ENCODE measurements at regions not wholly inside any gene's neighbourhood (a gene's known extent, or its start where the extent isn't known, plus 50 kb on each side); places are given as distances from the start of the nearest gene placed in this dataset.

DNA sequence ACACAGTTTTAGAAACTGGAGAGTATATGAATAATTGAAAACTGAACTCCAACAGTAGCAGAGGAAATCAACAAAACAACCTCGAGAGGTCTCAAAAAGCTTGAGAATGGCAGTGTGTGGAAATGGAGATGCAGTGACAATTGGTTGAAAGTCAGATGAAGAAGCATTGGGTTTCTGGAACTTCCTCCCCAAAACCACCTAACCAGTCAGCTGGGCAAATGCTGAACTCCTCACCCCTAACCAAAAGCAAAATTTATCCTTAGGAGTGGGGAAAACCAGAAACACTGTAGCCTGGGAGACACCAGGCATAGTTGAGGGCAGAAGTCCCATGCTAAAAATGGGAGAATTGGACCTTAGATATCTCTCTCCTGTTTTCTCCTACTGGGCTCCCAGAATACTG is 109.9 kb downstream of the TANC2 start:
- H4K20me1 ChIP-seq (ENCODE audit: insufficient read depth, low read length), result no peaks in the 10 kb centered on the region
- no peak overlapping the region for H3K27ac ChIP-seq (ENCODE audit: low read length)
- TF ChIP-seq, protein P1, sequence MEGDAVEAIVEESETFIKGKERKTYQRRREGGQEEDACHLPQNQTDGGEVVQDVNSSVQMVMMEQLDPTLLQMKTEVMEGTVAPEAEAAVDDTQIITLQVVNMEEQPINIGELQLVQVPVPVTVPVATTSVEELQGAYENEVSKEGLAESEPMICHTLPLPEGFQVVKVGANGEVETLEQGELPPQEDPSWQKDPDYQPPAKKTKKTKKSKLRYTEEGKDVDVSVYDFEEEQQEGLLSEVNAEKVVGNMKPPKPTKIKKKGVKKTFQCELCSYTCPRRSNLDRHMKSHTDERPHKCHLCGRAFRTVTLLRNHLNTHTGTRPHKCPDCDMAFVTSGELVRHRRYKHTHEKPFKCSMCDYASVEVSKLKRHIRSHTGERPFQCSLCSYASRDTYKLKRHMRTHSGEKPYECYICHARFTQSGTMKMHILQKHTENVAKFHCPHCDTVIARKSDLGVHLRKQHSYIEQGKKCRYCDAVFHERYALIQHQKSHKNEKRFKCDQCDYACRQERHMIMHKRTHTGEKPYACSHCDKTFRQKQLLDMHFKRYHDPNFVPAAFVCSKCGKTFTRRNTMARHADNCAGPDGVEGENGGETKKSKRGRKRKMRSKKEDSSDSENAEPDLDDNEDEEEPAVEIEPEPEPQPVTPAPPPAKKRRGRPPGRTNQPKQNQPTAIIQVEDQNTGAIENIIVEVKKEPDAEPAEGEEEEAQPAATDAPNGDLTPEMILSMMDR (IDR thresholded peaks at IDR 0.05; ENCODE audit: low read depth, low read length), result no peak
- TF ChIP-seq EZH2phosphoT487 (IDR thresholded peaks at IDR 0.05; ENCODE audit: low read depth), result no peak
- no peaks in the 10 kb centered on the region for H3K36me3 ChIP-seq (replicated peaks; ENCODE audit: low read depth, low read length)
- no peak overlapping the region for H3K4me2 ChIP-seq (ENCODE audit: low read length)
- H3K4me3 ChIP-seq (ENCODE audit: low read length), result no peak overlapping the region
- no peaks in the 10 kb centered on the region for H3K9me3 ChIP-seq (ENCODE audit: insufficient read depth, low read length)
- H2AFZ ChIP-seq (ENCODE audit: low read depth, low read length), result no peak overlapping the region
- no peaks in the 10 kb centered on the region for H3K79me2 ChIP-seq (ENCODE audit: low read length)
- H3K9ac ChIP-seq (ENCODE audit: low read length), result no peak overlapping the region
- H3K4me1 ChIP-seq (ENCODE audit: low read length), result 0 out of 2 replicates have a peak, but pooled peaks cover 4% of the 10 kb centered on the region
- H3K27me3 ChIP-seq (ENCODE audit: low read depth, low read length), result no peaks in the 10 kb centered on the region

DNA sequence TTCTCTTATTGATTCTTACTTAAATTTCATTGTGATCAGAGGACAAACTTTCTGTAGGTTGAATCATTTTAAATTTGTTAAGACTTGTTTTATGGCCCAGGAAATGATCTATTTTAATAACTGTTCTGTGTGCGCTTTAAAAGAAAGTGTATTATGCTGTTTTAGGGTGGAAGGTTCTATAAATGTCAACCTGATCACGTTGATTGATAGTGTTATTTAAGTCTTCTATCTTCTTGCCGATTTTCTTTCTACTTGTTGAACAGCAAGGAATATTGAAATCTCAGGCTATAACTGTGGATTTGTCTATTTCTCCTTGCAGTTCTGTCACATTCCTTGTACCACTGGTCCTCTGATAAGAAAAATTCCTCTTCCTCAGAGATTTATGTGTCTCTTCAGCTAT is 112.7 kb downstream of the TANC2 start:
- Histone ChIP-seq H3K9me3 (ENCODE audit: insufficient read depth, low read length) (no peaks in the 10 kb centered on the region), H3K27ac (ENCODE audit: low read length) (no peak overlapping the region), H3K4me2 (ENCODE audit: low read length) (no peak overlapping the region), H2AFZ (ENCODE audit: low read depth, low read length) (no peak overlapping the region), H3K79me2 (ENCODE audit: low read length) (no peaks in the 10 kb centered on the region), H3K9ac (ENCODE audit: low read length) (no peak overlapping the region), H3K27me3 (ENCODE audit: low read depth, low read length) (no peaks in the 10 kb centered on the region), H3K36me3 (replicated peaks; ENCODE audit: low read depth, low read length) (no peaks in the 10 kb centered on the region), H3K4me1 (ENCODE audit: low read length) (peaks cover 17% of the 10 kb centered on the region), H4K20me1 (ENCODE audit: insufficient read depth, low read length) (no peaks in the 10 kb centered on the region), H3K4me3 (ENCODE audit: low read length) (no peak overlapping the region)
- no peak for TF ChIP-seq EZH2phosphoT487 (IDR thresholded peaks at IDR 0.05; ENCODE audit: low read depth)
- TF ChIP-seq, protein P1 (IDR thresholded peaks at IDR 0.05; ENCODE audit: low read depth, low read length), result no peak

DNA sequence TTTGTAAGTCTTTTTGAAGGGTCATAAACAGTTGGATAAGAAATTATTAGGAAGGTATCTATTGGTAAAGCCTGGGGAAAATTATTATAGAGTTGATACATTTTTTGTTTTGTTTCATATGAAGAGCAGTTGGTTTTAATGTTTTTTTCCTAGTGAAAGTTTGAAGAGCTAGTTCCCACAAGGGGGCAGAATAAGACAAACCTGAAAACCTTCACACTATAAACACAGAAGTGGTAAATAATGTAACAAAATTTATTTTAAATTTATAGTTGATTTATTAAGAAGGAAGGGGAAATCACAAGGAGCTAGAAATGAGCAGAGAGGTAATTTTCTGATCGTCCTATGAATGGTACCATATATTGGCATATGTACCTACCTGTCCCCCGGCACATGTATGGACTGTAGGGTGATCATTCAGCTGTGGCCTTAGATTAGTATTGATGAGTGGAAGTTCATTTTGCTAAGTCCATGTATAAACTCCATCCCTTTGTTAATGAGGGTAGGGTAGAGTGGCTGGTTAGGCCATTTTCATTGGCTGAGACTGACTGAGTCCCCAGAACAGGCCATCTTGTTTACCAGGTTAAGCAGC is 116.3 kb downstream of the TANC2 start:
- H3K9me3 ChIP-seq (ENCODE audit: insufficient read depth, low read length), result no peaks in the 10 kb centered on the region
- H4K20me1 ChIP-seq (ENCODE audit: insufficient read depth, low read length), result no peaks in the 10 kb centered on the region
- peaks cover 17% of the 10 kb centered on the region for H3K4me1 ChIP-seq (ENCODE audit: low read length)
- 0 out of 2 replicates have a peak overlapping the region, but pooled peaks have one; percentile 17 for H3K27ac ChIP-seq (ENCODE audit: low read length)
- H3K36me3 ChIP-seq (replicated peaks; ENCODE audit: low read depth, low read length), result no peaks in the 10 kb centered on the region
- H3K27me3 ChIP-seq (ENCODE audit: low read depth, low read length), result no peaks in the 10 kb centered on the region
- peak overlapping the region; percentile 65; the same call in 1 of the 2 replicates for H2AFZ ChIP-seq (ENCODE audit: low read depth, low read length)
- peak overlapping the region; percentile 23 for H3K4me2 ChIP-seq (ENCODE audit: low read length)
- H3K9ac ChIP-seq (ENCODE audit: low read length), result no peak overlapping the region; the same call in 1 of the 2 replicates
- H3K4me3 ChIP-seq (ENCODE audit: low read length), result no peak overlapping the region
- TF ChIP-seq, protein P1 (IDR thresholded peaks at IDR 0.05; ENCODE audit: low read depth, low read length), result peak; percentile 67
- no peak for TF ChIP-seq EZH2phosphoT487 (IDR thresholded peaks at IDR 0.05; ENCODE audit: low read depth)
- H3K79me2 ChIP-seq (ENCODE audit: low read length), result no peaks in the 10 kb centered on the region

DNA sequence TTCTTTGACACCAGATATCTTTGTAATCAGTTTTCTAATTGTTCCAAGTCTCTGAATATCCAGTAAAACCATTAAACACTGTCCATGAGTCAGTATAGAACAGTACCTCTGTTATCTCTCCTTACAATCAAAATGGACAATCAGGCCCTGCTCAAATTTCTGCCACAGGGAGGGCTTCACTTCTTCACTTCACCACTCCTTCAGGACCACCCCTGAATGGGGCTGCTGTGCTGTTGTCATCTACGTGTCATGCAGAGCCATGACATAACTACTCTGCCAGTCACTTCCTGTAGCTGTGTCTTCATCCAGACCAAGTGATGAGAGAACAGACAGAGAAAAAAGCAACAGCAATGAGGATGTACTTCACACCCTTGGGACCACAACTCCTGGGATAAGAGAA is 116.9 kb downstream of the TANC2 start:
- Histone ChIP-seq H3K4me3 (ENCODE audit: low read length) (no peak overlapping the region), H3K9ac (ENCODE audit: low read length) (no peak overlapping the region; the same call in 1 of the 2 replicates), H3K27ac (ENCODE audit: low read length) (0 out of 2 replicates have a peak overlapping the region, but pooled peaks have one; percentile 17), H3K79me2 (ENCODE audit: low read length) (no peaks in the 10 kb centered on the region), H2AFZ (ENCODE audit: low read depth, low read length) (peak overlapping the region; percentile 65), H3K36me3 (replicated peaks; ENCODE audit: low read depth, low read length) (no peaks in the 10 kb centered on the region), H3K4me2 (ENCODE audit: low read length) (peak overlapping the region; percentile 23), H3K9me3 (ENCODE audit: insufficient read depth, low read length) (no peaks in the 10 kb centered on the region), H4K20me1 (ENCODE audit: insufficient read depth, low read length) (no peaks in the 10 kb centered on the region), H3K27me3 (ENCODE audit: low read depth, low read length) (no peaks in the 10 kb centered on the region), H3K4me1 (ENCODE audit: low read length) (peaks cover 17% of the 10 kb centered on the region)
- TF ChIP-seq, protein P1 (IDR thresholded peaks at IDR 0.05; ENCODE audit: low read depth, low read length), result no peak
- no peak for TF ChIP-seq EZH2phosphoT487 (IDR thresholded peaks at IDR 0.05; ENCODE audit: low read depth)

Data from OCI-LY3 (cell line).